ENCODE measurements at regions not wholly inside any gene's neighbourhood (a gene's known extent, or its start where the extent isn't known, plus 50 kb on each side); places are given as distances from the start of the nearest gene placed in this dataset.

DNA sequence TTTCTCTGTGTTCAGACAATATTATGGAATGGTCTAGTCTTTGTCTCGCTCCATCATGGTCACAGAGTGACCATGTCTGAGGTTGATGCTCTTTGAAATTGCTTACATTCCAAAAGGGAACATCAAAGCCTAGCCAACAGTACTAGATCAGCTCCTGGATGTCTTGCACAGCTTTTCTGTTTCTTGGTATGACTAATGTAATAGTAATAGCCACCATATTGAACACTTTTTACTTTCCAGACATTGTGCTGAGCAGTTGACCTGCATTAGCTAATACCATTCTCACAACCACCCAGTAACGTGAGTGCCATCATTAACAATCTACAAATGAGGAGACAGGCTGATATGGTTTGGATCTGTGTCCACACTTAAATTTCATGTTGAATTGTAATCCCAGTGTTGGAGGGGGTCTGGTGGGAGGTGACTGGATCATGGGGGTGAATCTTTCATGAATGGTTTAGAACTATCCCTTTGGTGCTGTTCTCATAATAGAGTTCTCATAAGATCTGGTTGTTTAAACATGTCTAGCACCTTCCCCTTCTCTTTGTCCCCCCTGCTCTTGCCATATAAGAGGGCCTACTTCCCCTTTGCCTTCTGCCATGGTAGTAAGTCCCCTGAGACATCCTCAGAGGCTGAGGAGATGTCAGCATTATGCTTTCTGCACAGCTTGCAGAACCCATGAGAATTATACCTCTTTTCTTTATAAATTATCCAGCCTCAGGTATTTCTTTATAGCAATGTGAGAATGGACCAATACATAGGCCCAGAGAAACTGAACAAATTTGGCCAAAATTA, 577.5 kb upstream of the CLINT1 start:
- TF ChIP-seq POLR2A (IDR thresholded peaks at IDR 0.05) (no peak), CTCF (IDR thresholded peaks at IDR 0.05) (no peak)

All from adrenal gland (tissue), 5 donors.